GM21737 (cell line): ENCODE measurements at regions not wholly inside any gene's neighbourhood (a gene's known extent, or its start where the extent isn't known, plus 50 kb on each side); places are given as distances from the start of the nearest gene placed in this dataset.

Source experiments
- ATAC-seq: cut with Tn5 transposase; IDR thresholded peaks from one replicate; pipeline ENCODE4 v1.9.1; 2021; ENCODE audit warnings: mild to moderate bottlenecking, moderate library complexity; ENCODE audit not compliant: unreplicated experiment

DNA sequence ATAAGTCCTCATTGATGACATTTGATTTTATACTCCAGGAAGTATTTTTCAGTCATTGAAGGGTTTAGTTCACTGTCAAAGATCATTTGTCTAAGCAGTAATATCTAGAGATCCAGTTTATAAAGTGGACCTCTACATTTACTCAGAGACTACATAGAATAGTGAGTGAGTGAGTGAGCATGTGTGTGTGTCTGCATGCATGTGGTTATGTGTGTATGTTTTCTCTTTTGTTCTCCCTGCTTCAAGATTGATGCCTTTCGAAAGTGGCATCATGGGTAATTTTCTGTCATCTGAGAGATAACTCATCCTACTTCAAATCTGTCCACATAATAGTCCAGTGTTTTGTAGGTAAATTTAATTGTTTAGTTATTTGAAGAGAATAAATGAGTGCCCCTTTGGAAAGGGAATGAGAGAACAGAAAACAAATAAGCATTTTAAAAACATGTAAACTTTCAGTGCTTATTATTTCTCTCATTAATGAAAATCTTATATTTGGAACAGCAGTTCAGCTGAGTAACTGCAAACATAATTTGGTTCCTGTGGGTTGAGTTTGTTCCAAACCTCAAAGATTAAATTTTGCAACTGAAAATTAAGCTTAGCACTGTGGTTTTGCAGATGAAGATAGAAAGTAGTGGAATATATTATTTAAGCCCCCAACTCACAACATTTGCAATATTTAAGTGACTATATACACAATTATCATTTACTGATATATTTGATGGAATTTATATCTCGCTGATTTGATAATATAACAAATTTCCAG, 1295.1 kb upstream of the C9orf72 start:
- no peak for ATAC-seq

DNA sequence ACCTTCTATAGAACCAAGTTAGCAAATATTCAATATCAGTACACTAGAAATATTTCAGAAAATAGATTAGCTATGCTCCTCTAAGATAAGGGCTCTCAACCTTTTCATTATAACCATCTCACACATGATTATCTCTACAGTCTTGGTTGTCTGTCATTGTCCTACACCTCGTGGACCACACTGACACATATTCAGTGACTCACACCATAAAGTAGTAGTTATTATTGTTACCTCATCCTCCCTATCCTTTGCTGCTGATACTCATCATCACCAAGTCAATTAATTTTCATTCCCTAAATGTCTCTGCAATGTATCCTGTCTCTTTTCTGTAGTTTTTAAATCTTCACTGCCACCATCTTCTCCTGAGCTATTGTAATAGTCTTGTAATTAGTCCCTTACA, 1309.2 kb upstream of the C9orf72 start:
- ATAC-seq, result no peak

DNA sequence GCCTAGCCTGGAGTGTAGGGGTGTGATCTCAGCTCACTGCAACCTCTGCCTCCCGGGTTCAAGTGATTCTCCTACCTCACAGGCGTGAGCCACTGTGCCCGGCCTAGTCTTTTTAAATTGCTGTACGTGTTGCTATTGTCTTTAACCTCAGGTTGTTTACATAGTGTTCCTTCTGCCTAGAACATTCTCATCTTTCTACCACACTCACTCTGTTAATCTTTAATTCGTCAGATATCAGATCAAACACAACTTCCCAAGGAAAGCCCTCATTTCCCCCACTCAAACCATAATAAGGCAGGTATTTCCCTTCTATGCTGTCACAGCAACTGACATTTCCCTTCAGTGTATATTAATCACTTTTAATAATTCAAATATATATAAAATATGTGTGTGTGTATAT, 1310.0 kb upstream of the C9orf72 start:
- no peak for ATAC-seq

DNA sequence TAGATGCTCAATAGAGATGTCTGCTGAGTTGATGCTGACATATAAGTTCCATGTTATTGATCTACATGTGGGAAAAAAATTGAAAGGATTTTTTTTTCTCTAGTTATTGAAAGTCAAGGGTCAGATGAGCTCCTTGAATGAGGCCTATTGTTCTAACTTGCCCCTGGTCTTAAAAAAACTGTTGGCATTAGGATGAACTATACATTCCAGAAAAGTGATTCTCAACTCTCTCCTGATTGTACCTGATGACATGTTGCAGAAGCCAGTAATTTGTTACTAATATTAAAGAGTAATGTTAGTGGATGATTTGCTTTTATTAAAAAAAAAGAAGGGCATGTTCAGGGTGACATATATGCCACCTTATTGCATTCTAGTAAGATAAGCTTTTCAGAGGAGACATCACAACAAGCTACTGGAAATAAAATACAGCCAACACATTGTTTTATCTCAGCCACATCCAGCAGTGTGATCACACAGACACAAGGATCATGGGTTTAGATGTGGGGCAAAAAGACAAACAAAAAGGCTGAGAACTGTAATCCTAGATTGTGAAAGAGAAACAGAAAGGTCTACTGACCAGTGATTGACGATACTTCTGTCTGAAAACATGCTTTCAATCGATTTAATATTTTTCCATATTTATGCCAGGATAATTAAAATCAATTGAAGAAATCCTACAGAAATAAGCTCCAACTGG, 1314.1 kb upstream of the C9orf72 start:
- ATAC-seq, result no peak

DNA sequence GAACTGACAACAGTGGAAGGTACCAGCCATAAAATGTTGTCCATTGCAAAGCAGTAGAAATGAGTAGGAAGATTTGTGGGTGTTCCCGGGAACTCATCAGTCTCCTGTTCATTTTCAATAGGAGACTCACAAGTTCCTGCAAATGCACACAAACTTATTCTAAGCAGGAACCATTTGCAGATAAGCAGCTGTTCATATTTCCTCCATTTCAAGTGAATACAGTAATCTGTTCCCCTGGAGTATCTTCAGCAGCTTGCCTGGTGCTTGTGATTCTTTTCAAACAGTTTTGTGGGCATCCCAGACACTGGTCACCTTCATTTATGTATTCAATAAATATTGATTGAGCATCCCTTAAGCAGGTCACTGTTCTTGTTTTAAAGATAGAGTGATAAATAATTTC, 1315.5 kb upstream of the C9orf72 start:
- ATAC-seq, result no peak

DNA sequence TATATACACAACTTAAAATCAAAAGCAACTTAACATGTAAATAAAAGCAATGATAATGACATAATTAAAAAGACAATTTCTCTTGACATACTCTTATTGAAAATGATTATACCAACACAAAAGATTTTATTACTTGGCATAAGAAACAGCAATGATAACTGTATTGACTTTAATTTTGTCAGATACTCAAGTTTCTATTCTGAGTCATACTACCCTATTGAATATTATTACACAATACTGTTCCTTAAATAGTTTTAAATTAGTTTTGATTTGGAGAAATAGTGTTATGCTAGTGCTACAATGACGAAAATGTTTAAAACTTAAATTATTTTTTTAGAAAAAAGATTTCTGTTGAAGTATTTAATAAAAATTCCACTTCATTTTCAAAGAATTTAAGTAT, 1319.3 kb upstream of the C9orf72 start:
- no peak for ATAC-seq

DNA sequence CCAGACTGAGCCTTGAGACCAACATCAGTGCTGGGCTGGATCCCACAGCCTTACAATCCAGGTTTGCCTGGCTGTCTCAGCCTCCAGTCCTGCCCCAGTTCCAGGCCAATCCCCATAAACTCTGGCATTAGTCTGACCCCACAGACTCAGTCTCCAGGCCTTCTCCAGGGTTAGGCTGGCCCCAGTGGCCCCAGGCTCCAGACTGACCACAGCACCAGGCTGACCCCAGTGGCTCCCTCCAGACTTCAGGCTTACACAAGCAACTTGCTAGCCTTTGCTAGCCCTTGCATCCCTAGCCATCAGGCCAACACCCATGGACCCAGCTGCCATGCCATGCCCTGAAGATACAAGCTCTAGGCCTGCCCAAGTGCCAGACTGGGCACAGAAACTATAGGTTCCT, 1326.0 kb upstream of the C9orf72 start:
- no peak for ATAC-seq

DNA sequence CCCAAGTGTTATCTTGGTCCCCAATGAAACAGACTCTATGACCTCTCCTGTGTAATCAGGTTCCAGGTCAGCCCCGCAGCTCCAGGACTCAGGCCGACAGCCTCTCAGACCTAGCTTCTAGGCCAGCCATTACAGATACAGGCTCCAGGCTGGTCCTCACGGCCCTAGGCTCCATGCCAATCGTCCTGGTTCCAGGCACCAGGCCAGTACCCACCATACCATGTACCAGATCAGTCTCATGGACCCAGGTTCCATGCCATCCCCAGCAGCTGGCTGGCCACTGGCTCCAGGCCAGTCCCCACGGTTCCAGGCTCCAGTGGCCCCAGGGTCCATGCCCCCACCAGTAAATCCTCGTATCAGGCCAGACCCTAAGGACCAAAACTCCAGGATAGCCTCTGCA, 1326.6 kb upstream of the C9orf72 start:
- ATAC-seq, result no peak

DNA sequence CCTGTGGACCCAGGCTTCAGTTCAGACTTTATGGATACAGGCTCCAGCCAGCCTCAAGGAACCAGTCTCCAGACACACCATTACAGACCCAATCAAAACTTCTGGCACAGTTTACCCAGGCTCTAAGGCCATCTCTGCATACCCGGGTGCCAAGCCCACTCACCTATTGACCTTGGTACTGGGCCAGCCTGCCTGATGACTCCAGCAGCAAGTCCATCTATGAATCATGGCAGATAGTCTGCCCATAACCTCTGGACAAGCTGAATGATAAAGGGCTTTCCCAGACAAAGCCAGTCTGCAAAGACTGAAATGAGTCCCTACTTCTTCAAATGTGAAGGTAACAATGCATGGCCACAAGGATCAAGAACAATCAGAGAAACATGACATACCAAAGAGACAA, 1327.1 kb upstream of the C9orf72 start:
- ATAC-seq, result no peak

DNA sequence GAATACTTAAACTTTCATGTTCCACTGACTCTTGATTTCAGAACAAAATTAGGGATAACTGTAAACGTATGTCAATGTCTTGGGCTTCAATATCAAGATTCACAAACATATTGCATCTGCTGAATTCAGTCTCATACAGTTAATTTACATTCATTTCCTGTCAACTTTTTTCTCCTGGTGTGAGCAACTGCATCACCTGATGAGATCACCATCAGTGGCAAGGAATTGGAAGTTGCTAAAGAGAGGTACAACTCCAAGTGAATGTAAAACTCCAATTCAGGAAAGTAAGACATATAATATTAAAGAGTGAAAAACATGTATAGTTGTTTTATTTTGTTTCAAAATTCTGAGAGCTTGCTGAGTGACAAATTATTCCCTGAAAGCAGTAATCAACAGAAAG, 1336.2 kb upstream of the C9orf72 start:
- ATAC-seq, result no peak

DNA sequence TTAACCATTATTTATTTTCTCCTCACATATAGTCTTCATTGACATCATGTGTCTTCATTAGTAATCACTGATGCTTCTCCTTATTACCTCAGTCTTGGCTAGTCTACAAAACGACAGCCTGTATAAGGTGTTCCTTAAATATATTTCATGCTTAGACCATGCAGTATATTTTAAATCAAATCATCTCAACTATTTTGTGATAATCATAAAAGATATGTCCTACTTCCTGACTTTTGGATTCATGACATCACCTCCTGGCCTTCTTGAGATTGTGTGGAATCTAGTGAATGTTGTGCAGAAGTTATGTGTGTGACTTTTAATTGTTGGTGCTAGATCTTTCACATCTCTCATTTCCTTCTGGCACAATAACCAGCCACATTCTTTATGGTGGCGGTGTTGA, 1339.3 kb upstream of the C9orf72 start:
- no peak for ATAC-seq

DNA sequence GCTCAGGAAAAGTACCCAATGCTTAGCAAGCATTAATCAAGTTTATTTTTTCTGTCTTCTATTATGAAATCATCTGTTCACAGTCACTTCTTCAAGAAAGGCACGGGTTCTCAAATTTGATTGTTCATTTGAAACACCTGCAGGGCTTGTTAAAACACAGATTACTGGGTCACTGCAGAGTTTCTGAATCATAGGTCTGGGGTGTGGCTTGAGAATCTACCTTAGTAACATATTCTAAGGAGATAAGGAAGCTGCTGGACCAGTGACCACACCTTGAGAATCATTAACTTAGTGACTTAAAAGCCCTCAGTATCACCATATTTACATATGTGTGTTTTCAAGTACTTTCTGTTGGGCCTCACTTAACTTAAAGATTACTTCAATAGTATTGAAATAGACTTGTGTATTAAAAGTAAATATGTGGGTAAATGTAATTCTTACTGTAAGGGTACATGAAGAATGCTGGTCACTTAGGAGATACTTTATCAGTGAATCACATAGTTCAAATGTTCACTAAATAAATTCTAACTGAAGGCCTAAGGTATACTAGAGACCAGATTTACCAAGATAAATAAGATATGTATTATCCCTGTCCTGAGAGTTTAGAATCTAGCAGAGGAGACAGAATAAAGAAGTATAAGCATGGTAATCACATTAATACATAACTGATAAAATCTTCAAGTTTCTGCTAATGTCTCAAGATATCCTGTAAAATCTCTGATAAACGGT, 1342.1 kb upstream of the C9orf72 start:
- ATAC-seq, result no peak

DNA sequence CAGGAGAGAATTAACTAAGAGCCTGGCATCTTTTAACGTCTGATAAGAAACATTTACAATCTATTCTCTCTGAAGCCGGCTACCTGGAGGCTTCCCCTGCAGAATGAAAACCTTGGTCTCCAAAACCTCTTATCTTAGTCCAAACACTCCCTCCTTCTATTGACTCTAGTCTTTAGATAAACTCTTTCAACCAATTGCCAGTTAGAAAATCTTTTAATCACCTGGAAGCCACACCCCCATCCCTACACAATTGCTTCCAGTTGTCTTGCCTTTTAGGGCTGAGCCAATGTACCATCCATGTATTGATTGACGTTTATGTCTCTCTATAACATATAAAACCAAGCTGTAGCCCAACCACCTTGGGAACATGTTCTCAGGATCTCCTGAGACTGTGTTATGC, 1343.1 kb upstream of the C9orf72 start:
- no peak for ATAC-seq

DNA sequence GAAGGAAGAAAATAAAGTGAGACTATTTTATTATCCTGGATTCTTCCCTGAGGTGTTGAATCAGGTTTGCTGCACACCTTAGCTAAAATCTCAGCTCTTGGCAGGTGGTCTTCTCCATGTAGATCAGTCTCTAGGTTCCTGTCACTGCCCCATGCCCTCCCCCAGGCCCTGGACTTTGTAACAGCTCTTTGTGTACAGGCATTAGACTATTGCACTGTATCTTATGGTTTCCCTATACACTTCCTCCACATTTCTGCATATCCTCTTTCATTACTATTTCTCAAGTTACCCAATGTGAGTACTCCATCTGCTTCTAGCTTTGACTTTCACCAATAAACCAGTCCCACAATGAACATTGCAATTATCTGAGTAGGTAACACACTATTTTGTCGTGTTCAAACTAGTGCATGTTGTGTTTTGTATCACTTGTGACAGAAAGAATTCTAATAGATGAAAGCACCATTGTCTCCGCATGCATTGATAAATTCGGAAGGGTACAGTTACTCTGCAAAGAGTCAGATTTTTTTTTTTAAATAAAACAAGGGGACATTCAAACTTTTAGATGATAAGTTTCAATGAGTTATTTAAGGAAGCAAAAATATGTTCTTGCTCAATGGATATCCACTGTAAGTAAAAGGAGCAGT, 1348.7 kb upstream of the C9orf72 start:
- no peak for ATAC-seq

DNA sequence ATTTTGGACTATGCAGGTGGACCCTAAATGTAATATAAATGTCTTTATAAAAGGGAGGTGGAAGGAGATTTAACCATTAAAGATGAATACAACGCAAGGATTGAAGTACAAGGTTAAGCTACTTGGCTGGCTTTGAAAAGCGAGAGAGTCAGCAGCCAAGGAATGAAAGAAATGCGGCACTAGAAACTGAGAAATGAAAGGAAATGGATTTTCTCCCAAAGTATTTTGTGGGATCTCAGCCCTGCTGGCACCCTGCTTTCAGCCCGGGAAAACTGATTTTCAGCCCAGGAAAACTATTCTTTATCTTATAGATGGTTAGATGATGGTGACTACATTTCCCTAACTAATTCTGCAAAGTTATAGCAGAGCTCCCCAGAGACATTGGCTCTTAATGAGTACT, 1349.6 kb upstream of the C9orf72 start:
- ATAC-seq, result no peak

DNA sequence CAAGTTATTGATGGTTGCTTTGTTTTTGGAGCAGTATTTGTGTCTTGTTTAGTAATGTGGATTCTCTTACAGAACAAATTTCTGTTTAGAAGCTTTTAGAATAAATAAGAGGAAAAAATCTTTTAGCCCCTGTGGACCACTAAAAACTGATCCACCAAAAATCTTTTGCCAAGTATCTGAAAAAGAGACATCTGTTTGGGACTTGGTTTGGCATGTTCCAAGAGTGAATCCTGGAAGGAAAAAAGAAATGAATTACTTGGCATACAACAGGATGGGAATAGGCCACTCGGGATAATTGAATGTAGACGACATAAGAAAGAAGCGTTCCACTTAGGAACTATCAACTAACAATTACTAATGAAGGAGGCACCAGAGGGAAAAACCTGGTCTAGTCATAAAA, 1350.1 kb upstream of the C9orf72 start:
- ATAC-seq, result no peak

DNA sequence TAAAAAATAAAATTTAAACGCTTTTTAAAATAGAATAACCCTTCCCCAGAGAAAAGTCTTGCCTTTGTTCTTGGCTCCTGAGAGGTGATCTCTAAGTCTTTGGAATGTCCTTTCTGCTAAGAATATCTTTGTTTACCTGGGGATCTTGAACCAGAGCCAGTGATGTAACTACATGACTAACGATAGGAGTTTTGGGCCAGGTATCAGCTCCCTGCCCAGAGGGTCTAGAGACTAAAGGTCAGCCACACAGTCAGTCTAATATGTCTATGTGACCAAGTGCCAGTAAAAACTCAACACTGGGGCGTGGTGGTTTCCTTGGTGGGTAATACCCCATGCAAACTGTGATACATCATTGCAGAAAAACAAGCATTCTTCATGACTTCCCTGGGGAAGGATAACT, 1351.9 kb upstream of the C9orf72 start:
- ATAC-seq, result no peak

DNA sequence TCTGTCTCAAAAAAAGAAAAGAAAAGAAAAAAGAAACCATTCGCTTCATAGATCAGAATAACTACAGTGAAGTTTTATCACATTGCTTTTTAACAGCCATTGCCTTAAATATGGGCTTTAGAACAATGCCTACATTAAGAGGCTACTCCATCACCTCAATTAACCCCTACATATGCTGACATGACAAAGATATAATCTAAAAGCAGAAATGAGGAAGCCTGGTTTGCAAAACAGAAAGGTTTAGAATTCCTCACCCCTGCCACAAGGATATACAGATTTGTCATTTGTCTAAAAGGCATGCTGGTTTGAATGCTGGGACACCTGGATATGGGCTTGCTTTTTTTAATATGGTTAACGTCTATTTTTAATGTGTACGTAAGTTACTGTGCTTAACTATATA, 1353.0 kb upstream of the C9orf72 start:
- ATAC-seq, result no peak

DNA sequence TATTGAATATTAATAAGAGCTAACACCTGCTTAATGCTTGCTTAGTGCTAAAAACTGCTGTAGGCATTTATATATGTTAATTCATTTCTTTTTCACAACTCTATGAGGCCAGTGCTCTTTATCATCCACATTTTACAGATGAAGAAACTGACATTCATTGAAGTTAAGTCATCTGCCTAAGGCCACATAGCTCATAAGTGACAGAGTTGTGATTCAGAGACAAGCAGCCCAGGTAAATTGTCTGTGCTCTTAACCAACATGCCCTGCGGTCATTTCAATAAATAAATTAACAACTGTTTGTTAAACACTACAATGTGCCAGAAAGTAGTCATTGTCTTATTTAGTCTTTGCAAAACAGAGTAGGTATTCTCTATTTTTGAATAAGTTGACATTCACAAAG, 1354.4 kb upstream of the C9orf72 start:
- ATAC-seq, result no peak

DNA sequence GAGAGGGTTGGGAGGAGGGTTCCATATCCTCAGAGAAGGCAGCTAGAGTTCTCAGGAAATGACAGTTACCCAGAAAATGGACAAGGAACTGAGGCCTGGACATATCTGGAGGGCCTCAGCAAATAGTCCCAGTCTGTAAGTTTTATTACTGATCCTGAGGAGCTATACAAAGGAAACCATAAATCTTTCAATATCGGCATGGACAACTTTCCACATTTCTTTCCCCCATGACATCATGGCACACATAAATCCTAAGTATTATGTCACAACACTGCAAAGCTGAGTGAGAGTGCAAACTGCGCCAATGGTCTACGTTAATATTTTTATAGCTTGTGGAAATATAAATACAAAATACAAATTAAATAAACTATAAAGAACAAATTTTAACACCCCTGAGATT, 1356.2 kb upstream of the C9orf72 start:
- no peak for ATAC-seq

DNA sequence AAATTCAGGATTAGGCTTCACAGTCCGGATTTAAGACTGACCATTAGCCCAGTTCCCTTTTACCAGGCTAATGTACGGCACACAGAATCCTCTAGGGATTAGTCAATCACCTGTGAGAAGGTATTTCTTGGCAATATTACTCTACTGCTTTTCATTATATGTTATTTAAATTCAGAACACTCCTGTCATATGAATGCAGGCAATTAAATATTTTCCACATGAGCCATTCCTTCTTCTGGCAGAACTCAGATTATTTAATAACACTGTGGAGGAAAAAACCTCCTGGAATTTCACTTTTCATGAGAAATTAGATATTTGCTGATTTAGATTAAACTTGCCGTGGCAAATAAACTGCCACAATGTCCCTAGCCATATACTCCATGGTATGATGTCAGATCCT, 1357.5 kb upstream of the C9orf72 start:
- no peak for ATAC-seq

DNA sequence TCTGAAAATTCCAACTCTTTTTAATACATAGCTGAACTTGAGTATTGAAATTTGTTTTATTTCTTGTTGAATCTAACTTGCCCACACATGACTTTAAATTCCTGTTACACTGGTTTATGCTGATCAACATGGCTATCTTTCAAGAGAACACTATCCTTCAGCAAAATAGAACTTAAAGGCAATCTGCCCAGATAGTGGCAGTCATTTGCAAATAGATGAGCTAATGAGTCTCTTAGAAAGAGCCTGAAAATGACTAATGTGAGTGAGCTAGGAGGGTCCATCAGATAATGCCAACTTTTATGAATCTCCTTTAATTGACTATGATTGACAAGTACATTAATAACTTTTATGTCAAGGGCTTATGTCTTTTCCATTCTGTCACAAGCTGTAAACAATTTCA, 1360.8 kb upstream of the C9orf72 start:
- ATAC-seq, result no peak
